DMS153 (cell line): ENCODE measurements at regions not wholly inside any gene's neighbourhood (a gene's known extent, or its start where the extent isn't known, plus 50 kb on each side); places are given as distances from the start of the nearest gene placed in this dataset.

Experiments used
- DNase-seq: peaks from one replicate; lab custom pipeline; 2025; lab: John Stamatoyannopoulos, UW

DNA sequence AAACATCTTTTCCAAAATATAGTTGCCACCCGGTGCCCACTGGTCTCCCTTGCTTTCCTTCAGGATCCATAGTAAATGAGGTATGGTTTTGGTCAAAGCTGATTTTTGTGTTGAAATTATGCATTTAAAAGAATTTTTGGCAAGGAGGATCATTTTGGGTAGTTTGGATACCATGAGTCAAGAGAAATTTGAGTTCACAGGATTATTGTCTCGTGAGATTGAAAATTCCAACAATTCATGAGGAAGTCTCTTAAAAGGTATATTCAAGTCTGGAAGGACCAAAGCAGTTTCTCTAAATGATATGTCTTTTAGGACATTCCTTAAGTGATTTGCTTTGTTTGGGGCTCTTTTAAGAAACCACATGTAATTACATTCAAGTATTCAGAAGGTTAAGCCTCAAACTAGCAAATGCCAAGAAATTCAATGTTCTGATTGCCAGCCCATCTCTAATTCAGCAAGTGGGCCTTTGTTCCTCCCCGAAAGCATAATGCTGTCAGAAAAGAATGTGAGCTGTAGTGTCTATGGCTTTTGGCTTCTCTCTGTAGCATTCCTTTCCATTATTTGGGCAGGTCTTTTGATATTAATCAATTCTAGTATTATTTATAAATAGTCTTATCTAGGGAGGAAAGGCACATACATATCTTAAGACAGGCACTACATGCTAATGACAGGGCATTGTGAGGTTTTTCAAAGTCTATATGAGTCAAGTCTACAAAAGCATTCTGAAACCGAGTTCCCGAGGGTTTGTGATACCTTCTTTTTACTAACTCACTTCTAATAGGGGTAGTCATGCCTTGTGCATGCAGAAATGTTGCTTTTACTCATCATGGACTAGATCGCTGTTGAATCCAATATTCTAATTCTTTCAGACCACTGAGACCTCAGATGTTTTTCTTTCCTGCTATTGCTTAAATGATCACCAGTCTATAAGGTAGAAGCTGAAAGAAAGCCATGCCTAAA, 453.9 kb downstream of the ENC1 start:
- DNase-seq, result no peak

GRCh38 chr5:74185599-74185998, 454.9 kb downstream of the ENC1 start:
- DNase-seq, result no peak

GRCh38 chr5:74184649-74185048, 455.9 kb downstream of the ENC1 start:
- no peak for DNase-seq

GRCh38 chr5:74183041-74183440, 457.5 kb downstream of the ENC1 start:
- no peak for DNase-seq

DNA sequence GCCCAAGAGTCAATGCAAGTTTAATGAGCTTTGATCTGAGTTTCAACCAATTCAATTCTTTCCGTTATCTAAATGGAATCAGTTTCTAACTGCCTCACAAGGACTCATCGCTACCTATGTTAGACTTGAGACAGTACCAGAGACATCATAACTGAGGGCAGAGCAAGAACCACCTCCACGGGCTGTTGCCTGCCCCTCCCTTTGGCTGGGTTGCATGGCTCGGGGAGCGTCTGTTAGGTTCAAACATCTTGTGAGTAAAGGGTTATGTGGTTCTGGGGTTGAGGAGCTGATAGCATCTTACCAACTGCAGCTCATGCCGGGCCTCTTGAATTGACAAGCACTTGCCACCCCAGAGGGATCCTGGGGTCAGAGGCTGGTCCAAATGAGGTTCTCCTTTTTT, 457.9 kb downstream of the ENC1 start:
- no peak for DNase-seq

DNA sequence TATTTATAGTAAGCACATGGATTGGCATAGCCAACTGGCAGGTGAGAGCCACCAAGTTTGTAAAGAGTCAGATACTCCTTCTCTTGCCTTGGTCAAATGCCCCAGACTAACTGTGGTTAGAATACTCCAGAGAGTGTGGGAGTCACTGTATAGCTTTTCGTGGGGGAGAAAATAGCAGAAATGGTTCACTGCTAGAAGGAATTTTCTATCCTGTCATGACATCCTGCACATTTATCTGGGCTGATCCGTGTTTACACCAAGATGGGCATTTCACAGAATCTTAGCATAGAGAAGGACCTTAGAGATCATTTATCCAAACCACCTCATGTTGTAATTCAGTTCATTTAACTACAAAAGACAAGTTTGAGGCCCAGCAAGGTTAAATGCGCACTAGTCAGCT, 460.8 kb downstream of the ENC1 start:
- DNase-seq, result no peak

DNA sequence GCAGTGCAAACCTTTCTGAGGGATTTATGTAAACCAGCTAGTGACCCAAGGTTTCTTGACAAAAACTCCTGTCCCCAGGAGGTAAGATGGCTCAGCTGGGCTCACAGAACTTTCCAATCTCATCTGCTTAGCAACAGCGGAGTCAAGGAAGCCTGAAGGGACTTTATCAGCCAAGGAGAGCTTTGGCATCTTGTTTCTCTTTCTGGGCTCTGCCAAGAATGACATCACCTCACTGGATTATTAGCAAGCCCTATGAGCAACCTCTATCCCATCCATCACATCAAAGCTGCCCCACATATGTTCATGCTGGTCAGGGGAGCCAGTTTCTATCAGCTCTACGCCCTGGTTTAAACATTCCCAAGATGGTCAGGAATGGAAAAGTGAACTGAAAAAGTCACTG, 461.3 kb downstream of the ENC1 start:
- DNase-seq, result no peak

GRCh38 chr5:74177961-74178360, 462.6 kb downstream of the ENC1 start:
- DNase-seq, result no peak

DNA sequence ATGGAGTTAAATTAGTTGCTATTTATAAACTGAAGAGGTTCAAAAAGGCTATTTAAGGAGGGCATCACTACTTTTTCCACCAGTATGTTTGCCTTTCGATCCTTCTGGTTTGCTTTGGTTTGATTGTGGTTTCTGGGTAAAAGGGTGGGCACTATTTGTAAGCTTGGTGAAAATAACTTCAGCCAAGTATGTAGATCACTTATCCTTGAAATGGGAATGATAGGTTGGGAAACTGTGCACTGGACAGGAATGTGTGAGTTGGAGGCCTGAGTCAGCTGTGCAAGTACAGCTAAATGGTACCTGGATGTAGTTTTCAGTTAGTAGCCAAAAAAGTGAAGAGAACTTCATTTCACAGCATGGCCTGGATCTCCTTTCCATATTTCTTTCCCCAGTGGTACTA, 466.2 kb downstream of the ENC1 start:
- DNase-seq, result no peak

DNA sequence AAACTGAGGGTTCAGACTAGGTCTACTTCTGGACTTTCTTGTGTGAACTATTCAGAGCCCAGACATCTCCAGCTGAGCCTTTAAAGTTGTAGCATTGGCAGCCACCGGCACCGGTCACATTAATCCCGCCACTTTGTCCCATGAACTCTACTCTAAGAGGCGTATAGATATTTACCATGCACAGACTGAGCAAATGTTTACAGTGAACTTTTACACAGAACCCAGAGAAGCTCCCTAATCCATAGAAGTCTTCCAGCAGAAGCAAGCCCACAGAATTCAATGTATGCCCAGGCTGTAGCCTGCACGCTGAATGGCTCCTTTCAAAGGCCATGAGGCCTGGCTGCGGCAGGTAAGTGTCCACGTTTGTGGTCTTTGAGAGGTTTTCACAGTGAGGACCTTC, 466.9 kb downstream of the ENC1 start:
- no peak for DNase-seq

DNA sequence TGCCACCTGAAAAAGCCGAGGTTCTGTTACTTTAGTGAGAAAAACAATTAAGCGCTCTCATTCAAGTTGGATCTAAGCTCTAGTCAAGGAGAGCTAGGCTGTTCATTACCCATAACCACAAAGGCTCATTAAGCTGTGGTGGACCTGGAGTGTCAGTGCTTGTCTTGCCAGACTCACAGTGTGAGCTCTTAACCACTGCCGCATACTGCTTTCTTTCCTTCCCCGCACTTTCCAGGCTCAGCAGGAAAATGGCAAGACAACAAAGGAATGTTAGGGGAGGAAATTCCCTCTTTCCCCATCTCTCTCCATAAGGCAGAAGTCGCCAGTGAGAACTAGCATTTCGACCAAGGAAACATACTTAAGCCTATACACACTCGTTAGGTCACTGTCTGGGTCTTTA, 467.3 kb downstream of the ENC1 start:
- DNase-seq, result no peak

GRCh38 chr5:74169701-74170100, 470.8 kb downstream of the ENC1 start:
- DNase-seq, result no peak

GRCh38 chr5:74167930-74168315, 472.6 kb downstream of the ENC1 start:
- no peak for DNase-seq

DNA sequence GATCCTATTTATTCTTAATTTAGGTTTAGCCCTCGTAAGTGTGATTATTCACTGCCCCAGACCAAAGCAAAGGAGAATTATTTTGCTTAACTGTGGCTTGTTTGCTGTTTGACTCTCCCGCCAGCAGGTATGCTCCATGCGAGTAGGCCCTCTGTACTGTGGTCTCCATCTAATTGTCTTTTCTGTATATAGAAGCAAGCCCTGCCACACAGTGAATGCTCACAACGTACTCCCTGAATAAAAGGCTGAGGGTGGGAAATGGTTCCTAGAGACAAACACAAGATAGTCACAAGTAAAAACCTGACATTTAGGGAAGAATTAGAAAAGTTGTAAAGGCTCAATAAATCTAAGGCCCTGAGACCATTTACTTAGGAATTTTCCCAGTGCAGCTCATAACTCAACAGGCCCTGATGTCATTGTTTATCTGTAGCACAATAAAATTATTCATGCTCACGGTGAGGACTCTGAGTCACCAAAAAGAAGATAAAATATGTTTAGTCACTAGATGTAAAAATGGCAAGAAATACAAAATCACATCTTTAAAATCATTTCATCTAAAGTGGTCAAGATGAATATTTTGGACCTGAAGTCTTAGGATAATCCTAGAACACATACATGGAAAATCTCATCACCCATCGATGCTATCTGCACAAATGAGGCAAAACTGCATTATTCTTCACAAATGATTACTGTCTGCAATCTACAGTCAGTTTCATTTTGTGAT, 473.2 kb downstream of the ENC1 start:
- no peak for DNase-seq

DNA sequence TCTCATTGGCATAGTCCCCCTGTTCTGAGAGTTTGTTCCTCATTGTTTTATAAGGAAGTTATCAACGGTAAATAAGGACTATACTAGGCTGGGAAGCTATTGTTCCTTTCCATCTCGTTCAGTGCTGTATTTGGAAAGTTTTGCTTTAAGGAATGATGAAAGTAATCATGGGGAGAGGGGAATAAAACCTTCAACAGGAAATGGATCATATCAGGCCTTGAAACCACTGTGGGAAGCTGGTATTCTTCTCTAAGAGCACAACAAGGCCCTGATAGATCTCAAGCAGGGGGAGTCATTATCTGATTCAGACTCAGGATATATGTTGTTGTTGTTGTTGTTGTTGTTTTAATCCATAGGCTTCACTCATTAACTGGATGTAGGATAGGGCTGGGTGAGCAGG, 474.5 kb downstream of the ENC1 start:
- no peak for DNase-seq

DNA sequence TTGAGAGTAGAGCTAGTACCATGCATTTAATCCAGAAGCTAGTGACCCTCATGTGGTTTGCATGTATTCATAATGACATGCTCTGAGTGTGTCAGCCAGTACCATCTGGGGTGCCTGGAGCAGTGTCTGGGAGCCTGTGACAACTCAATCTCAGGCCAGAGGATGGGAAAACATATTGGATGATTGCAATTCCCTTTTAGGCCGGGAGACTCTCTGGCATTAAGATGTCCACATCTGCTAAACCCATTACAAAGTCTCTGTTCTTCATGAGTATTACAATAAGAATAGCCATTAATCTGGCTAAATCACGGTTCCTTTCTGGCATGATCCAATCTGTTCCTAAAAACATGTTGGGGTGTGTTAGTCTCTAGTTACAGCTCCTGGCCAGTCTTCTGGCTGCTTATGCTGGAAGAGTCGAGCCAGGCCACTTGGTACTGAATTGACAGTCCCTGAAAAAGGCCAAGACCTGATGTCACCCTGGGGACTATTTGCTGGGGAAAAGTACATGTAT, 475.7 kb downstream of the ENC1 start:
- DNase-seq, result no peak

- no peak for DNase-seq
Observed at GRCh38 chr5:74162524-74162923, 478.0 kb downstream of the ENC1 start.

- DNase-seq, result no peak
Observed at GRCh38 chr5:74161170-74161569, 479.4 kb downstream of the ENC1 start.

DNA sequence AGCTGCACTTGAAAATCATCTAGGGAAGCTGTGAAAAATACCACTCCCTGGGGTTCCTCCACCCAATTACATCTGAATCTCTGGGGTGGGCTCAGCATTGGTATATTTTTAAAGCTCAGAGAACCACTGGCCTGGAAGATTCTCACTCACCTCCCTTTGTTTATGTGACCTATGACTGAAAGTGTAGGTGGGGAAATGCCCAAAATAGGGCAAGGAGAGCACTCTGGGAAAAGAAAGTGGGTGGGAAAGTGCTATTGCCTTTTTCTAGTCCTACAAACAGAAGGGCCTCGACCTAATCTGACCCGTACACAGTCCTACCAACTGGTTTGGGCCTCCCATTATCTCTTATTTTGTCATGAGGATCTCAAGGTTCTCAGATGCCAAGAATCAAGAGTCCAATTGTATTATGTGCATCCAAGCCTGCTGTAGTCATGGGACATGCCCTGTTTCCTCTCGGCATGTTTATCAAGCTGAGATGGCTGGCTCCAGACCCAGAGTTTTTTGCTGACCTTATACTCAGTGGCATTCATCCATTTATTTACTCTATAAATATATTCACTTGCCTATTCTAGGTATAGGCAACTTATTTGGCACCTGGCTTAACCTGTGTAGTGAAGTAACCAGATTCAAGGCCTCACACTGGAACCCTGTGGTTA, 483.7 kb downstream of the ENC1 start:
- DNase-seq, result no peak

GRCh38 chr5:74155501-74155900, 485.0 kb downstream of the ENC1 start:
- DNase-seq, result no peak

DNA sequence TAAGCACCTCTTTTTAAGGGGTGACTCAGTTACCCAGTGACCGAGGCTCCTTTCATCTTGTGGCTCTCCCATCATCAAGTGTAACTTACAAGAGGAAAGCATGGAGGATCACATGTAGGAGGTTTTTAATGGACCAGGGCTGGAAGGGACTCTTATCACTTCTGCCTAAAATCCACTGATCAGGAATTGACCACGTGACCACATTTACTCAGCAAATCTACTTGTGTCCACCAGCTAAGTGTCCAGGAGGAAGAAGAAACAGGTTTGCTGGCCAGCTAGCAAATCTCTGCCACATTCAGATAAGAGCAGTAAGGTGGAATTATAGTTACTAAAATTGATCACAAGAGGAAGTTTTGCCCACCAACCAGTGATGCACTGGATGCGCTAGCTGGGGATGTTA, 486.0 kb downstream of the ENC1 start:
- DNase-seq, result no peak

GRCh38 chr5:74153255-74153790, 487.2 kb downstream of the ENC1 start:
- DNase-seq, result no peak
